Fibroblast of gingiva (primary cell): ENCODE measurements at regions not wholly inside any gene's neighbourhood (a gene's known extent, or its start where the extent isn't known, plus 50 kb on each side); places are given as distances from the start of the nearest gene placed in this dataset.
"Not testable (repeated sequence)": the region's sequence is repeated elsewhere in the genome, so short reads cannot be mapped to it uniquely, and the experiment has no call there.

Experiments used
- DNase-seq: peaks from one replicate; pipeline ENCODE4 v3.0.0-alpha.2; 2011; ENCODE audit warnings: low read depth

GRCh38 chr3:76525726-76526125, 514.2 kb upstream of the ROBO2 start:
- DNase-seq = no peak

GRCh38 chr3:76527773-76528172, 512.1 kb upstream of the ROBO2 start:
- no peak for DNase-seq

GRCh38 chr3:76532158-76532822, 507.6 kb upstream of the ROBO2 start:
- no peak for DNase-seq

GRCh38 chr3:76533710-76534109, 506.2 kb upstream of the ROBO2 start:
- not testable (repeated sequence) for DNase-seq

GRCh38 chr3:76537857-76538256, 502.0 kb upstream of the ROBO2 start:
- DNase-seq = not testable (repeated sequence)

GRCh38 chr3:76547674-76548073, 492.2 kb upstream of the ROBO2 start:
- DNase-seq = no peak

GRCh38 chr3:76550522-76551201, 489.2 kb upstream of the ROBO2 start:
- no peak for DNase-seq

GRCh38 chr3:76551739-76552138, 488.2 kb upstream of the ROBO2 start:
- DNase-seq = no peak

GRCh38 chr3:76552653-76553052, 487.2 kb upstream of the ROBO2 start:
- no peak for DNase-seq

GRCh38 chr3:76554707-76555106, 485.2 kb upstream of the ROBO2 start:
- peak; percentile 41 for DNase-seq

GRCh38 chr3:76561494-76562236, 478.2 kb upstream of the ROBO2 start:
- no peak for DNase-seq

GRCh38 chr3:76565496-76566210, 474.2 kb upstream of the ROBO2 start:
- no peak for DNase-seq

GRCh38 chr3:76566211-76566534, 473.7 kb upstream of the ROBO2 start:
- DNase-seq = no peak

- no peak for DNase-seq
Measured at GRCh38 chr3:76566904-76567303, 473.0 kb upstream of the ROBO2 start.

- no peak for DNase-seq
Measured at GRCh38 chr3:76570436-76571057, 469.4 kb upstream of the ROBO2 start.

- DNase-seq = no peak
Measured at GRCh38 chr3:76576201-76576600, 463.7 kb upstream of the ROBO2 start.

GRCh38 chr3:76582098-76582497, 457.8 kb upstream of the ROBO2 start:
- no peak for DNase-seq

GRCh38 chr3:76582632-76583378, 457.1 kb upstream of the ROBO2 start:
- no peak for DNase-seq

GRCh38 chr3:76585794-76586392, 454.0 kb upstream of the ROBO2 start:
- no peak for DNase-seq

- no peak for DNase-seq
Measured at GRCh38 chr3:76586471-76586870, 453.4 kb upstream of the ROBO2 start.

GRCh38 chr3:76610150-76610549, 429.7 kb upstream of the ROBO2 start:
- no peak for DNase-seq
